Panc1 (cell line): ENCODE measurements at regions not wholly inside any gene's neighbourhood (a gene's known extent, or its start where the extent isn't known, plus 50 kb on each side); places are given as distances from the start of the nearest gene placed in this dataset.

ENCODE experiments used
- ATAC-seq: fragments of 200-7000 bp; cut with Tn5 transposase; 2 replicates; pipeline ENCODE4 v1.9.1; 2020; ENCODE audit warnings: mild to moderate bottlenecking, moderate library complexity
- BruUV-seq: library from RNA; stranded (reverse); fragments of 400-500 nt; replicated peaks from 2 replicates; lab custom pipeline; 2021; lab: Mats Ljungman, UMichigan
- CTCF ChIA-PET: fragments of 300-600 bp; sonication (Branson Sonifier 250); formaldehyde crosslinking; loops from one replicate; lab custom pipeline; 2022; ENCODE audit warnings: antibody characterized with exemption; lab: Charles Lee
- POLR2A ChIA-PET: fragments of 300-600 bp; sonication (Branson Sonifier 250); formaldehyde crosslinking; loops from one replicate; lab custom pipeline; 2022; ENCODE audit warnings: antibody characterized with exemption; lab: Charles Lee
- DNase-seq: peaks from one replicate; pipeline ENCODE4 v3.0.0-alpha.2; 2010; ENCODE audit warnings: low read depth, low spot score
- H3K27ac ChIP-seq: 2 replicates; pipeline ENCODE4 v1.5.1; 2011; ENCODE audit warnings: mild to moderate bottlenecking, low read length, inconsistent platforms
- H3K27me3 ChIP-seq: fragments of 200-500 bp; sonication (Bioruptor generic); 2 replicates; pipeline ENCODE4 v1.6.0; 2014; ENCODE audit warnings: low read length, inconsistent platforms; ENCODE audit not compliant: control insufficient read depth, insufficient read depth
- H3K36me3 ChIP-seq: fragments of 200-500 bp; sonication (Bioruptor generic); 2 replicates; pipeline ENCODE4 v1.5.1; 2014; ENCODE audit warnings: inconsistent platforms, mild to moderate bottlenecking, low read length, moderate library complexity; ENCODE audit not compliant: control insufficient read depth, insufficient read depth
- H3K4me1 ChIP-seq: 2 replicates; pipeline ENCODE4 v1.5.1; 2011; ENCODE audit warnings: inconsistent platforms, mild to moderate bottlenecking, low read length, moderate library complexity; ENCODE audit not compliant: control insufficient read depth, insufficient read depth
- H3K4me3 ChIP-seq, 2 experiments: 2 replicates each; pipeline ENCODE4 v1.5.1; 2011 to 2012; ENCODE audit warnings: low read depth in 2 of 2, low read length in 2 of 2, mild to moderate bottlenecking in 2 of 2, inconsistent platforms in 1 of 2, moderate library complexity in 1 of 2
- H3K9me3 ChIP-seq: fragments of 200-500 bp; sonication (Bioruptor generic); 2 replicates; pipeline ENCODE4 v1.5.1; 2014; ENCODE audit warnings: low read depth, mild to moderate bottlenecking, inconsistent platforms, low read length, moderate library complexity; ENCODE audit not compliant: control insufficient read depth, insufficient read depth
- CTCF ChIP-seq: fragments of 450-650 bp; IDR thresholded peaks from 2 replicates; pipeline ENCODE4 v1.5.1; 2017; ENCODE audit warnings: mild to moderate bottlenecking
- POLR2AphosphoS5 ChIP-seq: IDR thresholded peaks from 2 replicates; pipeline ENCODE4 v1.6.1; 2012; ENCODE audit warnings: mild to moderate bottlenecking, low read depth, low read length, moderate library complexity
- SIN3A ChIP-seq: IDR thresholded peaks from 2 replicates; pipeline ENCODE4 v1.6.1; 2012; ENCODE audit warnings: low read depth, mild to moderate bottlenecking, low read length, moderate library complexity, borderline replicate concordance; ENCODE audit not compliant: insufficient read depth
- TCF7L2 ChIP-seq: IDR thresholded peaks from 2 replicates; pipeline ENCODE4 v1.6.1; 2011; ENCODE audit warnings: mild to moderate bottlenecking, low read depth, low read length, inconsistent platforms
- in situ Hi-C: cut with HindIII; loops from 2 replicates; pipeline ENCODE4 v1.10.0; 2016; ENCODE audit warnings: low sequenced_read_pairs, low pct_unique_long_range_greater_than_20kb
- intact Hi-C: fragments of 100-400 bp; cut with micrococcal nuclease; formaldehyde crosslinking; loops from one replicate; pipeline ENCODE4 v1.10.0; 2022; ENCODE audit not compliant: unreplicated experiment
- TF ChIP-seq, protein P1 (sequence below), 2 experiments: IDR thresholded peaks; 2 replicates each; pipeline ENCODE4 v1.6.1; 2011 to 2012; ENCODE audit warnings: low read depth in 2 of 2, control low read depth in 1 of 2, low read length in 1 of 2, mild to moderate bottlenecking in 1 of 2, moderate library complexity in 1 of 2; ENCODE audit not compliant: insufficient read depth in 1 of 2

DNA sequence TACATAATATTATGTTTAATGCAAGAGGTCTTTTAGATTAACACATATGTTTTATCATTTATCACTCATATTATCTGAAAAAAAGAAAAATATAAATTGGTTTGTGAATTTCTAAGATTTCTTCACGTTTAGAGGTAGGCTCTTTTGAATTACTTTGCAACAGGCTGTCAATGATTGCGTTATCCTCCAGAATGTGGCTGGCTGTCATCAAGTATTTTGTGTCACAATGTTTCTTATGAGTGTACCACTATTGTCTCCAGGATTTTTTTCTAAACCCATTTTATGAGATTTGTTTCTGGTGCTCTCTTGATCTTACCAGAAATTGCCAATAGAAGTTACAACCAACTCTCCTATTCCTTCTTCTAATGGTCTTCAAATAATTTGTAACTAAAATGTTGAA, 307.9 kb downstream of the DMAC1 start:
- Histone ChIP-seq H3K4me1 (no peaks in the 10 kb centered on the region), H3K27me3 (no peaks in the 10 kb centered on the region), H3K9me3 (no peaks in the 10 kb centered on the region), H3K4me3 (no peak overlapping the region), H3K36me3 (no peaks in the 10 kb centered on the region), H3K27ac (no peak overlapping the region)
- no peak for DNase-seq
- intact Hi-C loops (no loop called here), in situ Hi-C loops (no loop called here)
- ChIA-PET CTCF (no interaction called here), POLR2A (no interaction called here)
- TF ChIP-seq SIN3A (no peak), TCF7L2 (no peak), CTCF (no peak), POLR2AphosphoS5 (no peak)
- TF ChIP-seq, protein P1, sequence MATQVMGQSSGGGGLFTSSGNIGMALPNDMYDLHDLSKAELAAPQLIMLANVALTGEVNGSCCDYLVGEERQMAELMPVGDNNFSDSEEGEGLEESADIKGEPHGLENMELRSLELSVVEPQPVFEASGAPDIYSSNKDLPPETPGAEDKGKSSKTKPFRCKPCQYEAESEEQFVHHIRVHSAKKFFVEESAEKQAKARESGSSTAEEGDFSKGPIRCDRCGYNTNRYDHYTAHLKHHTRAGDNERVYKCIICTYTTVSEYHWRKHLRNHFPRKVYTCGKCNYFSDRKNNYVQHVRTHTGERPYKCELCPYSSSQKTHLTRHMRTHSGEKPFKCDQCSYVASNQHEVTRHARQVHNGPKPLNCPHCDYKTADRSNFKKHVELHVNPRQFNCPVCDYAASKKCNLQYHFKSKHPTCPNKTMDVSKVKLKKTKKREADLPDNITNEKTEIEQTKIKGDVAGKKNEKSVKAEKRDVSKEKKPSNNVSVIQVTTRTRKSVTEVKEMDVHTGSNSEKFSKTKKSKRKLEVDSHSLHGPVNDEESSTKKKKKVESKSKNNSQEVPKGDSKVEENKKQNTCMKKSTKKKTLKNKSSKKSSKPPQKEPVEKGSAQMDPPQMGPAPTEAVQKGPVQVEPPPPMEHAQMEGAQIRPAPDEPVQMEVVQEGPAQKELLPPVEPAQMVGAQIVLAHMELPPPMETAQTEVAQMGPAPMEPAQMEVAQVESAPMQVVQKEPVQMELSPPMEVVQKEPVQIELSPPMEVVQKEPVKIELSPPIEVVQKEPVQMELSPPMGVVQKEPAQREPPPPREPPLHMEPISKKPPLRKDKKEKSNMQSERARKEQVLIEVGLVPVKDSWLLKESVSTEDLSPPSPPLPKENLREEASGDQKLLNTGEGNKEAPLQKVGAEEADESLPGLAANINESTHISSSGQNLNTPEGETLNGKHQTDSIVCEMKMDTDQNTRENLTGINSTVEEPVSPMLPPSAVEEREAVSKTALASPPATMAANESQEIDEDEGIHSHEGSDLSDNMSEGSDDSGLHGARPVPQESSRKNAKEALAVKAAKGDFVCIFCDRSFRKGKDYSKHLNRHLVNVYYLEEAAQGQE (IDR thresholded peaks at IDR 0.05; ENCODE audit: insufficient read depth in 1 of 2, low read depth in 2 of 2, low read length in 1 of 2), result no peak
- no TSS peak for BruUV-seq
- ATAC-seq, result no peak

DNA sequence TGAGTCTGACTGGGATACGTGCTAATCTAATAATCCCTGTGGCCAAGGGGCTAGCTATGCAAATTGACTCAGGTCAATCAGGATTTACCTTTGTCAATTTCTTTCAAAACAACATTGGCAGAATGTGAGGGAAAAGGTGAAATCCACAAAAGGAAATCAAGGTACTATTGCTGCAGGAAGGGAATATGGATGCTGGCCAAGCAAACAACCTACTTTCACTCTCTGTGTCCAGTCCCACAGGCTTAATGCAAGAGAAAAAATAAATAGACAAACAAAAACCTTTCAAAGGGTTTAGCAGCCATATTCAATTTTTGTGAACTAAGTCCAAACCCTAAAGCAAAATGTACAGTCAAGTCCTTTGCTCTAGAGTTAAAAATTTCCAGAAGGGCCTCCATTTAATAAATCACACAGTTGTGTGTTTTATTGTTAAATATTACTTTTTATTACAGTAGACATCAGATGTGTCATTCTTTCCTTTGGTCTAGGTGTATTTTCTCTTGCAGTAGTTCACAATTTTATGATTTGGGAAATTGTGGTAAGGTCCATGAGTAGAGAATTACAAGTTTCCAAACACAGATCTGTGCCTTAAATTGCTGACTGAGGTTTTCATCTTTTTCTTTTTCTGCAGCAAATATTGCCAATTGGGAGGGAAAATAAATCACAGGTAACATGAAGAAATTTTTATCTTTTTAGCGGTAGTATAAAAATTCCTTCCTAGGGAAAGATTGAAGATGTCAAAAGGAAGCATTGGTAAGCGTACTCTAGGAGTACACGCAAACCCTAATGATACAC, 309.1 kb downstream of the DMAC1 start:
- Histone ChIP-seq H3K27ac (no peak overlapping the region), H3K27me3 (no peaks in the 10 kb centered on the region), H3K4me3 (no peak overlapping the region), H3K4me1 (no peaks in the 10 kb centered on the region), H3K9me3 (no peaks in the 10 kb centered on the region), H3K36me3 (no peaks in the 10 kb centered on the region)
- POLR2A ChIA-PET, result no interaction called here
- TF ChIP-seq, protein P1 (IDR thresholded peaks at IDR 0.05; ENCODE audit: insufficient read depth in 1 of 2, low read depth in 2 of 2, low read length in 1 of 2), result no peak
- TF ChIP-seq SIN3A, result no peak
- TF ChIP-seq CTCF, result no peak
- no peak for TF ChIP-seq POLR2AphosphoS5
- TF ChIP-seq TCF7L2, result no peak
- intact Hi-C loops, result no loop called here
- in situ Hi-C loops, result no loop called here
- DNase-seq, result no peak
- CTCF ChIA-PET, result no interaction called here
- no TSS peak for BruUV-seq
- no peak for ATAC-seq
